ENCODE measurements at regions not wholly inside any gene's neighbourhood (a gene's known extent, or its start where the extent isn't known, plus 50 kb on each side); places are given as distances from the start of the nearest gene placed in this dataset.
"Not testable (repeated sequence)": the region's sequence is repeated elsewhere in the genome, so short reads cannot be mapped to it uniquely, and the experiment has no call there.

DNA sequence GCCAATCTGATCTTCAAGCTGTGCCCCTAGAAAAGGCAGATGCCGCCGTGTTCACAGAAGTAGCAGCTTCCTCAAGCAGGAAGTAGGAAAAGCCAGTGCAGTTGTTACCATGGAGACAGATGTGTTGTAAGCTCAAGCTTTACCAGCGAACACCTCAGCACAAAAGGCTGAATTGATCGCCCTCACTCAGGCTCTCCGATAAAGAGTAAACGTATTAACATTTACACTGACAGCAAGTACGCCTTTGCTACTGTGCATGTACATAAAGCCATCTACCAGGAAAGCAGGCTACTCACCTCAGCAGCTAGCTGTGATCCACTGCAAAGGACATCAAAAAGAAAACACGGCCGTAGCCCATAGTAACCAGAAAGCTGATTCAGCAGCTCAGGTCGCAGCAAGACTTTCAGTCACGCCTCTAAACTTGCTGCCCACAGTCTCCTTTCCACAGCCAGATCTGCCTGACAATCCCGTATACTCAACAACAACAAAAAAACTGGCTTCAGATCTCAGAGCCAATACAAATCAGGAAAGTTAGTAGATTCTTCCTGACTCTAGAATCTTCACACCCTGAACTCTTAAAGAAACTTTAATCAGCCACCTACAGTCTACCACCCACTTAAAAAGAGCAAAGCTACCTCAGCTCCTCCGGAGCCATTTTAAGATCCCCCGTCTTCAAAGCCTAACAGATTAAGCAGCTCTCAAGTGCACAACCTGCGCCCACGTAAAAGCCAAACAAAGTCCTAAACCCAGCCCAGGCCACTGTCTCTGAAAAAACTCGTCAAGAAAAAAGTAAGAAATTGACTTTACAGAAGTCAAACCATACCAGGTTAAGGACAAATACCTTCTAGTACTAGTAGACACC, 160.0 kb downstream of the DEFB131A start:
- DNase-seq (ENCODE audit: low read depth), result not testable (repeated sequence)

- DNase-seq (ENCODE audit: low read depth), result not testable (repeated sequence)
Measured at GRCh38 chr4:9604893-9605190, 160.6 kb downstream of the DEFB131A start.

GRCh38 chr4:9608300-9608699, 164.1 kb downstream of the DEFB131A start:
- DNase-seq (ENCODE audit: low read depth), result no peak

DNA sequence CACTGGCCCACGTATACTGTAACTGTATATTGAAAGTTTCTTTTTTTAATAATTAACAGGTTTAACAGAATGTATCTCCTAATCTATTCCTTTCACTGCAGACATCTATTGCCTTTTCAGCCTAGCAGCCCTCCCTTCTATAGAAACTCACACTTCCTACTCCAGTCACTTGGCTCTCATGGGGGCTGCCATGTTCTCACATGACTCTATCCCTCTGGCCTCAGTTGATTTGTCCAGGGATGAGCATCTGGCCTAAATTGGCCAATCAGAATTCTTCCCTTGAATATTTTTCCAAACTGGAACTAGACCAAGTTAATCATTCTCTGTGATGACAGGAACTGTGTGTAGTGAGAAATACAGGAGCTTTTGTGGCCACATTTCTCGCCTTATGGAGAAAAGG, 166.1 kb downstream of the DEFB131A start:
- not testable (repeated sequence) for DNase-seq (ENCODE audit: low read depth)

GRCh38 chr4:9611101-9611500, 166.9 kb downstream of the DEFB131A start:
- no peak for DNase-seq (ENCODE audit: low read depth)

GRCh38 chr4:9636411-9636810, 145.0 kb upstream of the DRD5 start:
- not testable (repeated sequence) for DNase-seq (ENCODE audit: low read depth)

DNA sequence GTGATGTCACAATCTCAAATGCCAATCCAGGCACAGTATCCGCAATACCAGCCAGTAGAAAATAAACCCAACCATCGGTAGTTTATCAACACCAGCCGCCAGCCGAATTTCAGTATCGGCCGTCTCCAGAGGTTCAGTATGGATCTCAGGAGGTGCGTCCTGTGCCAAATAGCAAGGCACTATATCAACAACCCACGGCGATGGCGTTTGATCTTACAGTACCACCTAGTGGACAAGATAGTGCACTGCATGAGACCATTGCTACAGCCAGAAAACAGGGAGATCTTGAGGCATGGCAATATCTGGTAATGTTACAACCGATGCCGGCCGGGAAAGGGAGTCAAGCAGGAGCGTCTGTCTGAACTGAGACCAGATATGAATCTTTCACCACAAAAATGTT, 121.8 kb upstream of the DRD5 start:
- peak; percentile 0 for DNase-seq (ENCODE audit: low read depth)

DNA sequence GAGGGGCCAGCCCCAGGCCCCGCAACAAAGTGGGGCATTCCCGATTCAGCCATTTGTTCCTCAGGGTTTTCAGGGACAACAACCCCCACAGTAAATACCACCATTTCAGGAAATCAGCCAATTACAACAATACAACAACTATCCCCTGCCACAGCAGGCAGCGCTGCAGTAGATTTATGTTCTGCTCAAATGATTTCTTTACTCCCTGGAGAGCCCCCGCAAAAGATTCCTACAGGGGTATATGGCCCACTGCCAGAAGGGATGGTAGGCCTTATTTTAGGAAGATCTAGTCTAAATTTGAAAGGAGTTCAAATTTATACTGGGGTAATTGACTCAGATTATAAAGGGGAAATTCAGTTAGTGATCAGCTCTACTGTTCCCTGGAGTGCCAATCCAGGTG, 120.5 kb upstream of the DRD5 start:
- DNase-seq (ENCODE audit: low read depth), result not testable (repeated sequence)

DNA sequence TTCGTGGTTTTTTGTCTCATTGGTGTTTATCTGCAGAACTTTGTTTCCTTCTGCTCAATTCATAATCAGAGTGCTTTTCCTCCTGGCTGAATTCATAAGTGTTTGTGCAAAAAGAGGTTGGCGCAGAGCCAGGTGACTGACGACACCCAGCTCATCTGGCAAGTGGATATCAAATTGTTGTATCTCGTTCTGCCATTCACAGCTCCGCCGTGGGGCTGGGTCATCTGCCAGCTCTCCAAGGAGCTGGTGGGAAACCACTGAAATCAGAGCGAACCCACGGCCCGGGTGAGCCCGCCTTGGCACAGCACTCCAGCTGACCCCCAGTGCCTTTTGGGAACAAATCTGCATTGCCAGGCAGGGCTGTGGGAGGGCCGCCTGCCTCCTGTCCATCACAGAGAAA, 110.7 kb upstream of the DRD5 start:
- not testable (repeated sequence) for DNase-seq (ENCODE audit: low read depth)

- DNase-seq (ENCODE audit: low read depth), result not testable (repeated sequence)
Measured at GRCh38 chr4:9677357-9677756, 104.1 kb upstream of the DRD5 start.

DNA sequence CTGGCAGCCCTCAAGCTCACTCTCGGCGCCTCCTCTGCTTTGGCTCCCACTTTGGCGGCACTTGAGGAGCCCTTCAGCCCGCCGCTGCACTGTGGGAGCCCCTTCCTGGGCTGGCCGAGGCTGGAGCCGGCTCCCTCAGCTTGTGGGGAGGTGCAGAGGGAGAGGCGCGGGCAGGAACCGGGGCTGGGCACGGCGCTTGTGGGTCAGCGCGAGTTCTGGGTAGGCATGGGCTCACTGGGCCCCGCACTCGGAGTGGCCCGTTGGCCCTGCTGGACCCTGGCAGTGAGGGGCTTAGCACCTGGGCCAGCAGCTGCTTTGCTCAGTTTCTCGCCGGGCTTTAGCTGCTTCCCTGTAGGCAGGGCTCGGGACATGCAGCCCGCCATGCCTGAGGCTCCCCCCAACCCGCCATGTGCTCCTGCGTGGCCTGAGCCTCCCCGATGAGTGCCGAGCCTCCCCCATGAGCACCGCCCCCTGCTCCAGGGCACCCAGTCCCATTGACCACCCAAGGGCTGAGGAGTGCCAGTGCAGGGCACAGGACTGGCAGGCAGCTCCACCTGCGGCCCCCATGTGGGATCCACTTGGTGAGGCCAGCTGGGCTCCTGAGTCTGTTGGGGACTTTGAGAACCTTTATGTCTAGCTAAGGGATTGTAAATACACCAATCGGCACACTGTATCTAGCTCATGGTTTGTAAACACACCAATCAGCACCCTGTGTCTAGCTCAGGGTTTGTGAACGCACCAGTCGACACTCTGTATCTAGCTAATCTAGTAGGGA, 101.5 kb upstream of the DRD5 start:
- no peak for DNase-seq (ENCODE audit: low read depth)

DNA sequence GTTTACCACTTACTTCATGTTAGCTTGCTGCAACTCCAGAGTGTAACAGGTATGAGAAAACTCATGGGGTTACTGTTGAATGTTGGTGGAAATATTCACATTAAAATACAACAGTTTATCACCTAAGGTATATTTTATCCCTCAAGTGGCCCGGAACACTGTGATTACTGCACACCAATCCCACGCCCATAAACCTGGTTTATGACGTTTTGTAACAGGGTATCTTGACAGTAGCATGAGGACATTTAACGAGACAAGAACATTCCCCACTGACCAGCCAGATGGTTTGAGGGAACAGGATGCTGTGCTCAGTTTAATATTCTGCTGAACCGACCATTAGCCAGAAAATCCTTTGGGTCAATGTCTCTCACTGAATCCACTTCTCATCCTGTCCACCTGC, 98.3 kb upstream of the DRD5 start:
- DNase-seq (ENCODE audit: low read depth), result not testable (repeated sequence)

DNA sequence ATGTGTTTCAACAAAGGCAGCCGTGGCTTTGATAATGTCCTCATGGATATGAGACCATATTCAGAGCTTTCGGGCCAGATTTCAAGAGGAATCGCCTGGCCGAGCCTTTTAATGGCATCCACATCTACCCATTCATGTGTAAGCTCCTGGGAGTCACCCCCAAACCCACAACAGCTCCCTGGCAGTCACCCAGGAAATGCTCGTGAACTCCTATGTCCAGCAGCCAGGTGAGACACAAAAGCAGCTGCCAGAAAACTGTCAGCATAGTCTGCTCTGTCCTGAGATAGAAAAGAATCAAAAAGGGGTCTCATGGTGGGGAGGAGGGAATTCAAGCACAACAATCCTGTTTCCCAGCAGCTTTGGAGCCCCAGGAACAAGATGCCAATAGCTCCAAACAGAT, 96.4 kb upstream of the DRD5 start:
- not testable (repeated sequence) for DNase-seq (ENCODE audit: low read depth)

DNA sequence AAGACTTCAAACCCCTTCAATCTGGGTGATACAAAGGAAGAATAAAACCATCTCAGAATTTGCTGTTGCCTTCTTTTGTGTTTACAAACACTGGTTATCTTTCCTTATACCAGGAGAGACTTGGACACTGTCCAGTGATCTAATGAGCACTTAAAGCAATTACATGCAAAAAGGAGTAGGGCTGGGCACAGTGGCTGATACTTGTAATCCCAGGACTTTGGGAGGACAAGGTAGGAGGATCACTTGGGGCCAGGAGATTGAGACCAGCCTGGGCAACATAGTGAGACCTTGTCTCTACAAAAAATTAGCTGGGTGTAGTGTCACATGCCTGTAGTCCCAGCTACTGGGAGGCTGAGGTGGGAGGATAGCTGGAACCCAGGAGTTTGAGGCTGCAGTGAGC, 95.7 kb upstream of the DRD5 start:
- DNase-seq (ENCODE audit: low read depth), result no peak

- not testable (repeated sequence) for DNase-seq (ENCODE audit: low read depth)
Measured at GRCh38 chr4:9690636-9691237, 90.7 kb upstream of the DRD5 start.

GRCh38 chr4:9691238-9692065, 90.0 kb upstream of the DRD5 start:
- peak; percentile 69 for DNase-seq (ENCODE audit: low read depth)

GRCh38 chr4:9692791-9693491, 88.5 kb upstream of the DRD5 start:
- DNase-seq (ENCODE audit: low read depth), result peak; percentile 3

- not testable (repeated sequence) for DNase-seq (ENCODE audit: low read depth)
Measured at GRCh38 chr4:9694403-9694802, 87.0 kb upstream of the DRD5 start.

DNA sequence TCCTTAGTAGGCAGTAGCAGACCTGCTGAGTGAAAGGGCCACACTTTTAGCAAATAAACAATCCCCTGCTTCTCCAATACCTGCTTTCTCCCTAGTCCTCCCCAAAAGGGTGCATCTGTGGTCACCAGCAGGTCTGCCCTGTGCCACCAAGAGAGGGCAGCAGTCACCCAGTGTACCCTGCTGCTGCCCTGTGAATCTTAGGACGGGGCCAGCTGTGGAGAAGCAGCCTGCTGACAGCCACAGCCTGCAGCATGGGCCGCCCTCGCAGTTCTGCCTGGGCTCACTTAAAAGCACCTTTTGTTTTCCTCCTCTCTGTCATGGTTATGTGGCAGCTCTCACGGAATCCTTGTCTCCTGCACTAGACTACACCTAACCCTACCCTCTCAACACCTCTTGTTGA, 85.4 kb upstream of the DRD5 start:
- peak; percentile 2 for DNase-seq (ENCODE audit: low read depth)

DNA sequence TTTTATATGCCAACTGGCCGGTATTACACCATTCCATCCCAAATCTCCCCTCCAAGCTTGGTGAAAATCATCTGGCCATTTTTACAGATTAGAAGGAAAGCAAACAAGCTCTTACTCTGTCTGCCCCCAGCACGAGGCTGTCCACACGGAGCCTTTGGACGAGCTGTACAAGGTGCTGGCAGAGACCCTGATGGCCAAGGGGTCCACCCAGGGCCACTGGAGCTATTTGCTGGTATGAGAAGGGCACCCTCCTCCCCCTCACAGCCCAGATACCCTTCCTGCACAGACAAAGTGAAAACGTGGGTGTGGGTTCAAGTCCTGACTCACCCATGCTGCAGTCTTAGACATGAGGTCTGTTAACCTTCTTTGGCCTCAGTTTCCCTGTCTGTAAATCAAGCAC, 84.9 kb upstream of the DRD5 start:
- not testable (repeated sequence) for DNase-seq (ENCODE audit: low read depth)

GRCh38 chr4:9702019-9702418, 79.4 kb upstream of the DRD5 start:
- DNase-seq (ENCODE audit: low read depth), result not testable (repeated sequence)

Measured in LHCN-M2 (cell line).